Neural crest cell (in vitro differentiated cells): ENCODE measurements at regions not wholly inside any gene's neighbourhood (a gene's known extent, or its start where the extent isn't known, plus 50 kb on each side); places are given as distances from the start of the nearest gene placed in this dataset.

Source experiments
- DNase-seq: peaks from one replicate; pipeline ENCODE4 v3.0.0; 2021; ENCODE audit warnings: low read depth, mixed read lengths, low spot score
- H3K27ac Mint-ChIP-seq: one replicate; pipeline ENCODE4 v1.8.0; 2021; ENCODE audit warnings: mild to moderate bottlenecking, mixed read lengths; ENCODE audit not compliant: unreplicated experiment
- H3K27me3 Mint-ChIP-seq: 2 replicates; pipeline ENCODE4 v1.8.0; 2021; ENCODE audit warnings: low read depth, mild to moderate bottlenecking, mixed read lengths
- H3K36me3 Mint-ChIP-seq: 2 replicates; pipeline ENCODE4 v1.8.0; 2021; ENCODE audit warnings: low read depth, mild to moderate bottlenecking, mixed read lengths
- H3K4me1 Mint-ChIP-seq: 2 replicates; pipeline ENCODE4 v1.8.0; 2021; ENCODE audit warnings: mixed read lengths
- H3K4me3 Mint-ChIP-seq: one replicate; pipeline ENCODE4 v1.8.0; 2021; ENCODE audit warnings: mild to moderate bottlenecking, mixed read lengths
- H3K9me3 Mint-ChIP-seq: 2 replicates; pipeline ENCODE4 v1.8.0; 2021; ENCODE audit warnings: mixed read lengths
- CTCF ChIP-seq: fragments of 200-600 bp; sonication (generic); conservative IDR thresholded peaks from 2 replicates; pipeline ENCODE4 v1.5.0; 2021; ENCODE audit warnings: antibody characterized with exemption, mild to moderate bottlenecking

GRCh38 chr5:15079566-15079965, 208.0 kb upstream of the ANKH start:
- H3K9me3 Mint-ChIP-seq: no peaks in the 10 kb centered on the region

GRCh38 chr5:15074651-15075050, 203.1 kb upstream of the ANKH start:
- H3K36me3 Mint-ChIP-seq: no peaks in the 10 kb centered on the region
- no peak overlapping the region for H3K27ac Mint-ChIP-seq
- H3K4me3 Mint-ChIP-seq: no peak overlapping the region
- TF ChIP-seq CTCF: no peak
- DNase-seq: no peak
- H3K4me1 Mint-ChIP-seq: peaks cover 2% of the 10 kb centered on the region
- no peaks in the 10 kb centered on the region for H3K27me3 Mint-ChIP-seq
- no peaks in the 10 kb centered on the region for H3K9me3 Mint-ChIP-seq

More at GRCh38 chr5:15079566-15079965, 208.0 kb upstream of the ANKH start:
- H3K27ac Mint-ChIP-seq: no peak overlapping the region
- peaks cover 2% of the 10 kb centered on the region for H3K27me3 Mint-ChIP-seq
- H3K4me3 Mint-ChIP-seq: no peak overlapping the region
- DNase-seq: no peak
- H3K36me3 Mint-ChIP-seq: no peaks in the 10 kb centered on the region
- H3K4me1 Mint-ChIP-seq: no peaks in the 10 kb centered on the region
- TF ChIP-seq CTCF: no peak

GRCh38 chr5:15073453-15073852, 201.9 kb upstream of the ANKH start:
- no peak for DNase-seq
- Mint-ChIP-seq H3K4me1 (peaks cover 5% of the 10 kb centered on the region), H3K27ac (no peak overlapping the region), H3K4me3 (no peak overlapping the region), H3K9me3 (no peaks in the 10 kb centered on the region), H3K27me3 (no peaks in the 10 kb centered on the region), H3K36me3 (no peaks in the 10 kb centered on the region)
- TF ChIP-seq CTCF: no peak

GRCh38 chr5:15070907-15071306, 199.3 kb upstream of the ANKH start:
- peaks cover 9% of the 10 kb centered on the region for H3K9me3 Mint-ChIP-seq
- no peaks in the 10 kb centered on the region for H3K36me3 Mint-ChIP-seq
- no peaks in the 10 kb centered on the region for H3K27me3 Mint-ChIP-seq
- no peak for TF ChIP-seq CTCF
- H3K4me3 Mint-ChIP-seq: no peak overlapping the region
- no peak overlapping the region for H3K27ac Mint-ChIP-seq
- no peak for DNase-seq
- peaks cover 5% of the 10 kb centered on the region for H3K4me1 Mint-ChIP-seq

- H3K36me3 Mint-ChIP-seq: no peaks in the 10 kb centered on the region
- no peak for TF ChIP-seq CTCF
- no peak overlapping the region for H3K4me3 Mint-ChIP-seq
- H3K9me3 Mint-ChIP-seq: peaks cover 14% of the 10 kb centered on the region
- peaks cover 9% of the 10 kb centered on the region for H3K4me1 Mint-ChIP-seq
- no peak for DNase-seq
- no peaks in the 10 kb centered on the region for H3K27me3 Mint-ChIP-seq
- H3K27ac Mint-ChIP-seq: no peak overlapping the region
These were observed 197.9 kb upstream of the ANKH start for GRCh38 chr5:15069407-15069905.

GRCh38 chr5:15065091-15065490, 193.5 kb upstream of the ANKH start:
- no peak for DNase-seq
- no peak for TF ChIP-seq CTCF
- peaks cover 9% of the 10 kb centered on the region for H3K4me1 Mint-ChIP-seq

More at GRCh38 chr5:15065091-15065490, 193.5 kb upstream of the ANKH start:
- Mint-ChIP-seq H3K9me3 (peaks cover 21% of the 10 kb centered on the region), H3K27ac (peak overlapping the region; percentile 9), H3K36me3 (no peaks in the 10 kb centered on the region), H3K4me3 (no peak overlapping the region), H3K27me3 (no peaks in the 10 kb centered on the region)
